HG03565 (cell line): ENCODE measurements at regions not wholly inside any gene's neighbourhood (a gene's known extent, or its start where the extent isn't known, plus 50 kb on each side); places are given as distances from the start of the nearest gene placed in this dataset.

Experiments
- ATAC-seq: cut with Tn5 transposase; IDR thresholded peaks from one replicate; pipeline ENCODE4 v1.9.1; 2021; ENCODE audit warnings: mild to moderate bottlenecking, moderate library complexity; ENCODE audit not compliant: unreplicated experiment

- no peak for ATAC-seq
Observed at GRCh38 chr3:3579658-3580057, 219.6 kb upstream of the LRRN1 start.

GRCh38 chr3:3578718-3579117 is 220.5 kb upstream of the LRRN1 start:
- ATAC-seq = no peak

GRCh38 chr3:3577823-3578222 is 221.4 kb upstream of the LRRN1 start:
- no peak for ATAC-seq

- no peak for ATAC-seq
Observed at GRCh38 chr3:3573341-3573740, 225.9 kb upstream of the LRRN1 start.

- ATAC-seq = no peak
Observed at GRCh38 chr3:3560591-3561311, 238.5 kb upstream of the LRRN1 start.

- ATAC-seq = no peak
Observed at GRCh38 chr3:3559786-3560185, 239.4 kb upstream of the LRRN1 start.

- ATAC-seq = no peak
Observed at GRCh38 chr3:3556078-3556477, 243.2 kb upstream of the LRRN1 start.

GRCh38 chr3:3553236-3553635 is 246.0 kb upstream of the LRRN1 start:
- no peak for ATAC-seq

GRCh38 chr3:3552761-3553160 is 246.5 kb upstream of the LRRN1 start:
- ATAC-seq = no peak

- no peak for ATAC-seq
Observed at GRCh38 chr3:3551981-3552380, 247.2 kb upstream of the LRRN1 start.

GRCh38 chr3:3545360-3545759 is 253.9 kb upstream of the LRRN1 start:
- ATAC-seq = no peak

- no peak for ATAC-seq
Observed at GRCh38 chr3:3538451-3538850, 260.8 kb upstream of the LRRN1 start.

GRCh38 chr3:3532508-3532907 is 266.7 kb upstream of the LRRN1 start:
- no peak for ATAC-seq

GRCh38 chr3:3531476-3531875 is 267.8 kb upstream of the LRRN1 start:
- no peak for ATAC-seq

- ATAC-seq = no peak
Observed at GRCh38 chr3:3519266-3519665, 280.0 kb upstream of the LRRN1 start.

- no peak for ATAC-seq
Observed at GRCh38 chr3:3516996-3517395, 282.2 kb upstream of the LRRN1 start.

GRCh38 chr3:3516384-3516783 is 282.8 kb upstream of the LRRN1 start:
- ATAC-seq = no peak

- ATAC-seq = no peak
Observed at GRCh38 chr3:3509665-3510064, 289.6 kb upstream of the LRRN1 start.

- no peak for ATAC-seq
Observed at GRCh38 chr3:3504686-3505085, 294.5 kb upstream of the LRRN1 start.

- ATAC-seq = no peak
Observed at GRCh38 chr3:3503411-3503810, 295.8 kb upstream of the LRRN1 start.

- no peak for ATAC-seq
Observed at GRCh38 chr3:3499987-3500386, 299.2 kb upstream of the LRRN1 start.

GRCh38 chr3:3499012-3499562 is 300.1 kb upstream of the LRRN1 start:
- ATAC-seq = no peak

- ATAC-seq = no peak
Observed at GRCh38 chr3:3495611-3496010, 303.6 kb upstream of the LRRN1 start.
